ENCODE measurements at regions not wholly inside any gene's neighbourhood (a gene's known extent, or its start where the extent isn't known, plus 50 kb on each side); places are given as distances from the start of the nearest gene placed in this dataset.

DNA sequence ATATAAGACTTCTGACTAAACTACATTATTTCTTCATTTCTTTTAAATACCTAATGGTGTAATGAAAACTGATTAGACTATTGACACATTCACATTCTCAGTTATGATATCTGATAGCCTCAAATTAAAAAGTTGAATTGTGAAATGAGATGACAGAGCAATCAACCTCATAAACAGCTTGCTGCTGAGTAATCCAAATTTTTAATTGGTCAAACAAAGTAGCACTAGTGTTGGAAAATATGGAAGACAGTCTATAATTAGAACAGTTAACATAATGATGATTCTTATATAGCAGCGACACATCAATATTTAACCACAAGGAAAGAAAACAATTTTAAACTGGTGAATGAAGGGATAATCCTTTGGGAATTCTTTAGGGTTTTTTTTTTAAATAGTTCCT is 91.9 kb upstream of the LRP1B start:
- TF ChIP-seq, protein P1, sequence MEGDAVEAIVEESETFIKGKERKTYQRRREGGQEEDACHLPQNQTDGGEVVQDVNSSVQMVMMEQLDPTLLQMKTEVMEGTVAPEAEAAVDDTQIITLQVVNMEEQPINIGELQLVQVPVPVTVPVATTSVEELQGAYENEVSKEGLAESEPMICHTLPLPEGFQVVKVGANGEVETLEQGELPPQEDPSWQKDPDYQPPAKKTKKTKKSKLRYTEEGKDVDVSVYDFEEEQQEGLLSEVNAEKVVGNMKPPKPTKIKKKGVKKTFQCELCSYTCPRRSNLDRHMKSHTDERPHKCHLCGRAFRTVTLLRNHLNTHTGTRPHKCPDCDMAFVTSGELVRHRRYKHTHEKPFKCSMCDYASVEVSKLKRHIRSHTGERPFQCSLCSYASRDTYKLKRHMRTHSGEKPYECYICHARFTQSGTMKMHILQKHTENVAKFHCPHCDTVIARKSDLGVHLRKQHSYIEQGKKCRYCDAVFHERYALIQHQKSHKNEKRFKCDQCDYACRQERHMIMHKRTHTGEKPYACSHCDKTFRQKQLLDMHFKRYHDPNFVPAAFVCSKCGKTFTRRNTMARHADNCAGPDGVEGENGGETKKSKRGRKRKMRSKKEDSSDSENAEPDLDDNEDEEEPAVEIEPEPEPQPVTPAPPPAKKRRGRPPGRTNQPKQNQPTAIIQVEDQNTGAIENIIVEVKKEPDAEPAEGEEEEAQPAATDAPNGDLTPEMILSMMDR (IDR thresholded peaks at IDR 0.05): no peak
- H3K27me3 Mint-ChIP-seq (ENCODE audit: low read depth, poor library complexity): no peaks in the 10 kb centered on the region
- no peak overlapping the region for H3K4me3 Mint-ChIP-seq
- no peaks in the 10 kb centered on the region for H3K9me3 Mint-ChIP-seq
- no peaks in the 10 kb centered on the region for H3K4me1 Mint-ChIP-seq
- DNase-seq: no peak
- H3K36me3 Mint-ChIP-seq (ENCODE audit: low read depth): no peaks in the 10 kb centered on the region
- no peak overlapping the region for H3K27ac Mint-ChIP-seq

DNA sequence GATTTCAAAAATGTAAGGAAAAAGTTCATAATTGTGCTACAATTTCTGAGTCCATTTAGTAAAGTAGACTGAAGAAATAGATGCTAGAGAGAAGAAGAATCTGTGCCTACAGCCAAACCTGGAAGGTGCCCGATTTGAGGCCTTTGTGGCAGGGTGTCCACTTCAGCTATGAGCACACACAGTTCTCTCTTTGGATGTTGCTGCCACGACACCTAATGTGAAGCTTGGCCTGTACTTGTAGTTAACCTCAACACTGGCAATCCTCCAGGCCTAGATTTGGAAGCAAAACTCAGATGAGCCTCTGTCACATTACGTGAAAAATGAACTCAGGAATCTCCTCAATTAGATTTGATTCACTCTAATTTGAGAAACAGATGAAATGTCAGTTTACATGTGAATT is 90.1 kb upstream of the LRP1B start:
- H3K9me3 Mint-ChIP-seq: no peaks in the 10 kb centered on the region
- no peak overlapping the region for H3K27ac Mint-ChIP-seq
- no peaks in the 10 kb centered on the region for H3K4me1 Mint-ChIP-seq
- no peaks in the 10 kb centered on the region for H3K27me3 Mint-ChIP-seq (ENCODE audit: low read depth, poor library complexity)
- no peak for DNase-seq
- TF ChIP-seq, protein P1 (IDR thresholded peaks at IDR 0.05): no peak
- no peak overlapping the region for H3K4me3 Mint-ChIP-seq
- no peaks in the 10 kb centered on the region for H3K36me3 Mint-ChIP-seq (ENCODE audit: low read depth)

DNA sequence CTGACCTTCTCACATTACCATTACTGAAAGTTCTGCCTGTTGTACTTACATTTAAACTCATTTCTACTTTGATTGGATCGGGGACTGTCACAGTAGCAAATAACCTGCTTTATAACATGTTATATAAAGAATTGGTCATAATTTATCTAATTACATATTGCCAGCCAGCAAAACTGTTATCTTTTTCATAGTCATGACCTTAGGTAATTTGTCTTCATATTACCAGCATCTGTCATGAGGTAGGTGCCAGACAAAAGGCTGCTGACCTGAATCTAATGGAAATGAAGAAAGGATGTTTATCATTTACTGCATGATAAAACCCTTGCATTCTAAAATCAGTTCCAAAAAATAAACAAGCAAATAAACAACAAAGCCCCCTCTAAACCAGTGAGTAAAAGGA is 89.4 kb upstream of the LRP1B start:
- no peak overlapping the region for H3K4me3 Mint-ChIP-seq
- no peaks in the 10 kb centered on the region for H3K4me1 Mint-ChIP-seq
- TF ChIP-seq, protein P1 (IDR thresholded peaks at IDR 0.05): no peak
- no peaks in the 10 kb centered on the region for H3K9me3 Mint-ChIP-seq
- no peak overlapping the region for H3K27ac Mint-ChIP-seq
- no peaks in the 10 kb centered on the region for H3K27me3 Mint-ChIP-seq (ENCODE audit: low read depth, poor library complexity)
- no peak for DNase-seq
- no peaks in the 10 kb centered on the region for H3K36me3 Mint-ChIP-seq (ENCODE audit: low read depth)

DNA sequence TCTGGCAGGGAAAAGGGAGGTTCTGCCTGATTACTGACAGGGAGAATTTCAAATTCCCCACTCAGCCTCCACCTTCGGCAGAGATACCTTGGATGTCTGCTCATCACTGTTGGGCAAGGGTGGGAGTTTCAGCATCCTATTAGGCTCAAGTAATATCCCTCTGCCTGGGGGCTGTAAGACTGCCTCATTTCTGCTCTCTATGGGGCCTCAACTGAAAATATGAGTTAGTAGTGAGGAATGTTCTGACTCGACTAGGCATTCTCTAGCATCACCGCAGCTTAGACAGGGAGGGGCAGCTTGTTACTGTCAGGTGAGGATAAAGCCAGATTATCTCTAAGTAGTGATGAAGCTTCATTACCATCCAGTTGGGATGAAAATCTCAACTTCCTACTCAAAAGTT is 87.7 kb upstream of the LRP1B start:
- H3K27ac Mint-ChIP-seq: peak overlapping the region; percentile 63
- H3K27me3 Mint-ChIP-seq (ENCODE audit: low read depth, poor library complexity): no peaks in the 10 kb centered on the region
- H3K9me3 Mint-ChIP-seq: no peaks in the 10 kb centered on the region
- no peak overlapping the region for H3K4me3 Mint-ChIP-seq
- no peak for DNase-seq
- no peaks in the 10 kb centered on the region for H3K36me3 Mint-ChIP-seq (ENCODE audit: low read depth)
- no peaks in the 10 kb centered on the region for H3K4me1 Mint-ChIP-seq
- TF ChIP-seq, protein P1 (IDR thresholded peaks at IDR 0.05): no peak

DNA sequence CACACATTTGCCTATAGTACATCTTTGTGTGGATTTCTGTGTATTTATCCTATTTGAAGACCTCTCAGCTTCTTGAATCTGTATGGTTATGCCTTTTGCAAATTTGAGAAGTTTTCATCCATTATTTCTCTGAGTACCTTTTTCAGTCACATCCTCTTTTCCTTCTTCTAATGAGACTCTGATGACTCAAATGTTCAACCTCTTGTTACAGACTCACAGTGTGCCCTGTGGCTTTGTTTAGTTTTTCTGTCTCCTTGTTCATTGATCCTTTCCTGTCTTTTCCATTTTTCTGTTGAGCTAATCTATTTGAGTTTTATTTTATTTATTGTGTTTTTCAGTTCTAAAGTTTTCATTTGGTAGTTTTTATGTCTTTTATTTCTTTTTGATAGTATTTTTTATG is 87.0 kb upstream of the LRP1B start:
- H3K27me3 Mint-ChIP-seq (ENCODE audit: low read depth, poor library complexity): no peaks in the 10 kb centered on the region
- H3K4me3 Mint-ChIP-seq: no peak overlapping the region
- no peaks in the 10 kb centered on the region for H3K4me1 Mint-ChIP-seq
- no peak for DNase-seq
- peak overlapping the region; percentile 49 for H3K27ac Mint-ChIP-seq
- TF ChIP-seq, protein P1 (IDR thresholded peaks at IDR 0.05): no peak
- H3K36me3 Mint-ChIP-seq (ENCODE audit: low read depth): no peaks in the 10 kb centered on the region
- no peaks in the 10 kb centered on the region for H3K9me3 Mint-ChIP-seq

DNA sequence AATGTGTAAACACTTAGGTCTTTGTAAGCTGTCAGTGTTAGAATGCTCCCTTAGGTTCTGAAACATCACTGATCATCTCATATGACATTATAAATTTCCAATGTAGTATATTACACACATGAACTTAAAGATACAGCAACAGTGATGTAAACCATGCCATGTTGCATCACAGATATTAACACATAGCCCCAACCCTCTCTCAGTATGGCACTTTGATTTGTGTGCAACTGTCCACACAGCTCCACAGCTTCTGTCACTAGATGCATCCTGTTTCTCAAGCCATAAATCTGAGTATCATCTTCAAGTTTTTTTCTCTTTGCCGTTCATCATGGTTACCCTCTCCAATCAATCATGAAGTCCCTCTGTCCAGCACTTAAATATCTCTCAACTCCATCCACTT is 69.2 kb upstream of the LRP1B start:
- no peaks in the 10 kb centered on the region for H3K36me3 Mint-ChIP-seq (ENCODE audit: low read depth)
- TF ChIP-seq, protein P1 (IDR thresholded peaks at IDR 0.05): no peak
- DNase-seq: no peak
- no peaks in the 10 kb centered on the region for H3K4me1 Mint-ChIP-seq
- H3K9me3 Mint-ChIP-seq: no peaks in the 10 kb centered on the region
- no peak overlapping the region for H3K27ac Mint-ChIP-seq
- no peak overlapping the region for H3K4me3 Mint-ChIP-seq
- peaks cover 6% of the 10 kb centered on the region for H3K27me3 Mint-ChIP-seq (ENCODE audit: low read depth, poor library complexity)
